Calu3 (cell line): ENCODE measurements at regions not wholly inside any gene's neighbourhood (a gene's known extent, or its start where the extent isn't known, plus 50 kb on each side); places are given as distances from the start of the nearest gene placed in this dataset.
"Not testable (repeated sequence)": the region's sequence is repeated elsewhere in the genome, so short reads cannot be mapped to it uniquely, and the experiment has no call there.

Experiments
- BruUV-seq: library from RNA; stranded (reverse); fragments of 400-500 nt; replicated peaks from 2 replicates; lab custom pipeline; 2021; lab: Mats Ljungman, UMichigan
- CTCF ChIA-PET: fragments of 300-600 bp; sonication (Branson Sonifier 250); formaldehyde crosslinking; loops from one replicate; lab custom pipeline; 2022; ENCODE audit warnings: antibody characterized with exemption; lab: Charles Lee
- DNase-seq: peaks from one replicate; pipeline ENCODE4 v3.0.0; 2022
- H3K27ac Mint-ChIP-seq: one replicate; pipeline ENCODE4 v1.8.0; 2022; ENCODE audit warnings: mixed read lengths; ENCODE audit not compliant: unreplicated experiment
- H3K27me3 Mint-ChIP-seq: one replicate; pipeline ENCODE4 v1.8.0; 2022; ENCODE audit warnings: mixed read lengths; ENCODE audit not compliant: unreplicated experiment
- H3K36me3 Mint-ChIP-seq: one replicate; pipeline ENCODE4 v1.8.0; 2022; ENCODE audit warnings: mild to moderate bottlenecking, moderate library complexity, mixed read lengths; ENCODE audit not compliant: insufficient read depth, unreplicated experiment
- H3K4me1 Mint-ChIP-seq: one replicate; pipeline ENCODE4 v1.8.0; 2022; ENCODE audit warnings: mild to moderate bottlenecking, low read depth, mixed read lengths; ENCODE audit not compliant: unreplicated experiment
- H3K4me3 Mint-ChIP-seq: one replicate; pipeline ENCODE4 v1.8.0; 2022; ENCODE audit warnings: mild to moderate bottlenecking, low read depth, moderate library complexity, mixed read lengths; ENCODE audit not compliant: unreplicated experiment
- H3K9me3 Mint-ChIP-seq: one replicate; pipeline ENCODE4 v1.8.0; 2022; ENCODE audit warnings: low read depth, mixed read lengths; ENCODE audit not compliant: unreplicated experiment
- intact Hi-C: fragments of 100-400 bp; cut with micrococcal nuclease; formaldehyde crosslinking; loops from one replicate; pipeline ENCODE4 v1.10.0; 2022; ENCODE audit not compliant: unreplicated experiment
- TF ChIP-seq, protein P1 (sequence below): fragments of 200-600 bp; IDR thresholded peaks from one replicate; pipeline ENCODE4 v1.8.0; 2022; ENCODE audit warnings: antibody characterized with exemption; ENCODE audit not compliant: unreplicated experiment

DNA sequence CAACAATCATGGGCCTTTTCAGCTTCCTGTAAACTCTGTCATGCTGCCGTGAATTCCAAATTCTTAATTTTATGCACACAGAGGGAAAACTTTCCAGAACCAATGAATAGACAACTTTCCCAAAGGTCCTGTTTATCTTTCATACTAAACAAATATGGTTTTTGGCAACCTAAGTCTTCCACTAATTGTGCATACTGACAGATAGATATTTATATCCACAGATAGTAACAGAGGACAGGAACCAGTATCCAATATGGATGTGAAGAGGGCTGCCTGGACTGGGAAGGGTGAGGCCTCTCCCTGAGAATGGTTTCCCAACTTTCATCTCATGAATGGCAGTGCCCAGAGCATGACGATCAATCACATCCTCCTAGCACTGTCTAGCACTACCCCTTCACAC, 80.4 kb downstream of the MRPL57 start:
- no peak overlapping the region for H3K27ac Mint-ChIP-seq
- TF ChIP-seq, protein P1, sequence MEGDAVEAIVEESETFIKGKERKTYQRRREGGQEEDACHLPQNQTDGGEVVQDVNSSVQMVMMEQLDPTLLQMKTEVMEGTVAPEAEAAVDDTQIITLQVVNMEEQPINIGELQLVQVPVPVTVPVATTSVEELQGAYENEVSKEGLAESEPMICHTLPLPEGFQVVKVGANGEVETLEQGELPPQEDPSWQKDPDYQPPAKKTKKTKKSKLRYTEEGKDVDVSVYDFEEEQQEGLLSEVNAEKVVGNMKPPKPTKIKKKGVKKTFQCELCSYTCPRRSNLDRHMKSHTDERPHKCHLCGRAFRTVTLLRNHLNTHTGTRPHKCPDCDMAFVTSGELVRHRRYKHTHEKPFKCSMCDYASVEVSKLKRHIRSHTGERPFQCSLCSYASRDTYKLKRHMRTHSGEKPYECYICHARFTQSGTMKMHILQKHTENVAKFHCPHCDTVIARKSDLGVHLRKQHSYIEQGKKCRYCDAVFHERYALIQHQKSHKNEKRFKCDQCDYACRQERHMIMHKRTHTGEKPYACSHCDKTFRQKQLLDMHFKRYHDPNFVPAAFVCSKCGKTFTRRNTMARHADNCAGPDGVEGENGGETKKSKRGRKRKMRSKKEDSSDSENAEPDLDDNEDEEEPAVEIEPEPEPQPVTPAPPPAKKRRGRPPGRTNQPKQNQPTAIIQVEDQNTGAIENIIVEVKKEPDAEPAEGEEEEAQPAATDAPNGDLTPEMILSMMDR: no peak
- intact Hi-C loops: no loop called here
- H3K4me1 Mint-ChIP-seq: no peaks in the 10 kb centered on the region
- H3K4me3 Mint-ChIP-seq: no peak overlapping the region
- no TSS peak for BruUV-seq
- CTCF ChIA-PET: no interaction called here
- H3K27me3 Mint-ChIP-seq: peaks cover 13% of the 10 kb centered on the region
- DNase-seq: no peak
- H3K36me3 Mint-ChIP-seq: no peaks in the 10 kb centered on the region
- H3K9me3 Mint-ChIP-seq: no peaks in the 10 kb centered on the region

DNA sequence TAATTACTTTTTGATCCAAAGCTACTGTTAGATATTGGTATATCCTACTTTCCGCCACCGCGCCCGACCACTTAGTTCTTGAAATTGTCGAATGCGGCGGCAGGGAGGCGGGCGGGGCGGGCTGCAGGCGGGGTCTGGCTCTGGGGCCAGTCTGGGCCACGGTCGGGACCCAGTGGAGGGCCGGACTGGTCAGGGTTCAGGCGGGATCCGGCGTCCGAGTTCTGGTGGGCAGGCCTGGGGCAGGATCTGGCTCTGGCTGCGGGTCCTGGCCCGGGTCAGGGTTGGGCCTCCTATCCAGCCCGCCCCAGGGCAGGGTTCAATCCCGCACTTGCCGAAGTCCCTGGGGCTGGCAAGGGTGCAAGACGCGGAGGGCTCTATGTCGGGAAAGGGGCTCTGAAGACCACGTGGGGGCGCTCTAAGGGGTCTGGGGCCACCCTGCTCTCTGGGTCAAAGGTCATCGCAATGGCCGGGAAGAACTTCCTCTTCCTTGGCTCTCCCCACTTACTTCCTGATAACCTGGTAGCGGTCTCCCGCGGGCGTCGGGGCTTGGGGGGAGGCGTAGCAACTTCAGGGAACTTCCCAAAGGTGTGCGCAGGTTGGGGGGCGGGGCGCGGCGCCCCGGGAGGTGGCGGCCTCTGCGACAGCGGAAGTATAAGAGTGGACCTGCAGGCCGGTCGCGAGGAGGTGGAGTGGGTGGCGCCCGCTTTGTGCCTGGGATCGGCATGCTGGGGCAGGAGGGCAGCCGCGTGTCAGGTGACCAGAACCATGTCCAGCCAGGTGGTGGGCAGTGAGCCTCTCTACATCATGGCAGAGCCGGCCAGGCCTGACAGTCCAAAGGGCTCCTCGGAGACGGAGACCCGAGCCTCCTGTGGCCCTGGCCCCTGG, 83.4 kb downstream of the MRPL57 start:
- Mint-ChIP-seq H3K4me3 (no peak overlapping the region), H3K9me3 (no peaks in the 10 kb centered on the region), H3K4me1 (no peaks in the 10 kb centered on the region), H3K27me3 (no peaks in the 10 kb centered on the region), H3K27ac (no peak overlapping the region), H3K36me3 (no peaks in the 10 kb centered on the region)
- CTCF ChIA-PET: no interaction called here
- TF ChIP-seq, protein P1: no peak
- intact Hi-C loops: no loop called here
- BruUV-seq: no TSS peak
- no peak for DNase-seq

DNA sequence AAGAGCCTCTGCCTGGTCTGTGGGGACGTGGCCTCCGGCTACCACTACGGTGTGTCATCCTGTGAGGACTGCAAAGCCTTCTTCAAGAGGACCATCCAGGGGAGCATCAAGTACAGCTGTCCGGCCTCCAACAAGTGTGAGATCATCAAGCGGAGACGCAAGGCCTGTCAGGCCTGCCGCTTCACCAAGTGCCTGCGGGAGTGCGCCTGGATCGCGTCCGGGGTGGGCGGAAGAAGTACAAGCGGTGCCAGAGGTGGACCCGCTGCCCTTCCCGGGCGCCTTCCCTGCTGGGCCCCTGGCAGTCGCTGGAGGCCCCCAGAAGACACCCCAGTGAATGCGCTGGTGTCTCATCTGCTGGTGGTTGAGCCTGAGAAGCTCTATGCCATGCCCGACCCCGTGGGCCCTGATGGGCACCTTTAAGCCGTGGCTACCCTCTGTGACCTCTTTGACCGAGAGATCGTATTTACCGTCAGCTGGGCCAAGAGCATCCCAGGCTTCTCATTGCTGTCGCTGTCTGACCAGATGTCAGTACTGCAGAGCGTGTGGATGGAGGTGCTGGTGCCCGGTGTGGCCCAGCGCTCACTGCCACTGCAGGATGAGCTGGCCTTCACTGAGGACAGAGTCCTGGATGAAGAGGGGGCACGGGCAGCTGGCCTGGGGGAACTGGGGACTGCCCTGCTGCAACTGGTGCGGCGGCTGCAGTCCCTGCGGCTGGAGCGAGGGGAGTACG, 84.3 kb downstream of the MRPL57 start:
- intact Hi-C loops, H3K36me3 Mint-ChIP-seq, H3K27me3 Mint-ChIP-seq, H3K9me3 Mint-ChIP-seq, H3K27ac Mint-ChIP-seq, BruUV-seq, H3K4me3 Mint-ChIP-seq, DNase-seq, CTCF ChIA-PET, H3K4me1 Mint-ChIP-seq: not testable (repeated sequence)

DNA sequence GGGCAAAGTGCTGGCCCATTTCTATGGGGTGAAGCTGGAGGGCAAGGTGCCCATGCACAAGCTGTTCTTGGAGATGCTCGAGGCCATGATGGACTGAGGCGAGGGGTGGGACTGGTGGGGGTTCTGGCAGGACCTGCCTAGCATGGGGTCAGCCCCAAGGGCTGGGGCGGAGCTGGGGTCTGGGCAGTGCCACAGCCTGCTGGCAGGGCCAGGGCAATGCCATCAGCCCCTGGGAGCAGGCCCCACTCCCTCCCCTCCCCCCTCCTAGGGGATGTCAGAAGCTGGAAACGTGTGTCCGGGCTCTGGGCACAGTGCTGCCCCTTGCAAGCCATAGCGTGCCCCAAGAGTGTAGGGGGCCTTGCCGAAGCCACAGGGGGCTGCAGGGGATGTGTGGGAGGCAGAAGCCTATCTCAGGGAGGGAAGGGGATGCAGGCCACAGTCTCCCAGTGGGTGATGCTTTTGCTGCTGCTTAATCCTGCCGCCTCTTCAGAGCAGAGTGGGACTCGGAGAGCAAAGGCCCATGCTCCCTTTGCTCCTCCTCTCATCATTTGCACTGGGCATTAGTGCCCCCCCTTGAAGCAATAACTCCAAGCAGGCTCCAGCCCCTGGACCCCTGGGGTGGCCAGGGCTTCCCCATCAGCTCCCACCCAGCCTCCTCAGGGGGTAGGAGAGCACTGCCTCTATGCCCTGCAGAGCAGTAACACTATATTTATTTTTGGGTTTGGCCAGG, 85.2 kb downstream of the MRPL57 start:
- BruUV-seq, H3K27ac Mint-ChIP-seq, H3K36me3 Mint-ChIP-seq, intact Hi-C loops, H3K27me3 Mint-ChIP-seq, CTCF ChIA-PET, H3K9me3 Mint-ChIP-seq, H3K4me3 Mint-ChIP-seq, H3K4me1 Mint-ChIP-seq, DNase-seq: not testable (repeated sequence)

DNA sequence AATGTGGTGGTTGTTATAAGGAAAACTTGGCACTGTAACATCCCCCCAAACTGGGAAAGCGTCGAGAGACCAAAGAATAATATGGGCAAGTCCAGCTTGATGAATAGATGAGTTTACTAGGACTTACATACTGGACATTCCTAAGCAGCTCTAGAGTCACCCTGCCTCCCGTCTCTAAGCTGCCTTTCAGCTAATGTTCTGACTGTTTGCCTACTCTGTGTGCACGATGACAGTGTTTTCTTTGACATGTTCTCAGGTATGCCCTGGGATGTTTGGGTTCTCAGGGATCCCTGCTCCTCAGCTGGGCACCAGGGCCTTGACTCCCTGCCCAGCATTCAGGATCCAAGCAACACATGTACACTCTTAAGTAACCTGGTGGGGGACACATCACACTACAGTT, 87.5 kb downstream of the MRPL57 start:
- CTCF ChIA-PET, intact Hi-C loops, H3K9me3 Mint-ChIP-seq, BruUV-seq, H3K36me3 Mint-ChIP-seq, H3K27ac Mint-ChIP-seq, H3K4me3 Mint-ChIP-seq, DNase-seq, H3K27me3 Mint-ChIP-seq, H3K4me1 Mint-ChIP-seq: not testable (repeated sequence)

DNA sequence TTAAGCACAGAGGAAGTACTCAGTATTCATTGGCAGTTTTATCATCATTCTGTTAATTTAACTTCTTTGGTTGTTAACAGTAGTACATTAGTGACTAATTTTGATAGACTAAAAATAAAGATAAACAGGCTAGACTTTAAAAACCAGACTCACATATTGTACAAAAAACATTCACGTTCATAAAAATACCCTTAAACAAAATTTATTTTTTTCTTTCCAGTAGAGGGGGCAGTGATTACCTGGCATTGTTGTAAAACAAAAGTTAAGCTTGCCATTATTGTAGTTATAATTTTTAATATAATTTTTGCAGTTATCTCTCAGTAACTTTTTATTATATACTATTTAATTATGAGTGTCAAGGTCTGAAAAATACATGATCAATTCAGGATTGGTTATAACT, 92.0 kb downstream of the MRPL57 start:
- H3K27me3 Mint-ChIP-seq, BruUV-seq, H3K9me3 Mint-ChIP-seq, H3K27ac Mint-ChIP-seq, DNase-seq, CTCF ChIA-PET, H3K4me1 Mint-ChIP-seq, H3K36me3 Mint-ChIP-seq, intact Hi-C loops, H3K4me3 Mint-ChIP-seq: not testable (repeated sequence)

DNA sequence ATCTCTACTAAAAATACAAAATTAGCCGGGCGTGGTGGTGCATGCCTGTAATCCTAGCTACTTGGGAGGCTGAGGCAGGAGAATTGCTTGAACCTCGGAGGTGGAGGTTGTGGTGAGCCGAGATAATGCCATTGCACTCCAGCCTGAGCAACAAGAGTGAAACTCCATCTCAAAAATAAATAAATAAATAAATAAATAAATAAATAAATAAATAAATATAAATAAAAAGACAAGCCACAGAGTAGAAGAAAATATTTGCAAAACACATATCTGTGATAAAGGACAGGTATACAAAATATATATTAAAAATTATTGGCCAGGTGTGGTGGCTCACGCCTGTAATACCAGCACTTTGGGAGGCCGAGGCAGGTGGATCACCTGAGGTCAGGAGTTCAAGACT, 96.0 kb downstream of the MRPL57 start:
- H3K9me3 Mint-ChIP-seq, H3K36me3 Mint-ChIP-seq, BruUV-seq, H3K4me1 Mint-ChIP-seq, intact Hi-C loops, H3K27ac Mint-ChIP-seq, CTCF ChIA-PET, H3K4me3 Mint-ChIP-seq, DNase-seq, H3K27me3 Mint-ChIP-seq: not testable (repeated sequence)

DNA sequence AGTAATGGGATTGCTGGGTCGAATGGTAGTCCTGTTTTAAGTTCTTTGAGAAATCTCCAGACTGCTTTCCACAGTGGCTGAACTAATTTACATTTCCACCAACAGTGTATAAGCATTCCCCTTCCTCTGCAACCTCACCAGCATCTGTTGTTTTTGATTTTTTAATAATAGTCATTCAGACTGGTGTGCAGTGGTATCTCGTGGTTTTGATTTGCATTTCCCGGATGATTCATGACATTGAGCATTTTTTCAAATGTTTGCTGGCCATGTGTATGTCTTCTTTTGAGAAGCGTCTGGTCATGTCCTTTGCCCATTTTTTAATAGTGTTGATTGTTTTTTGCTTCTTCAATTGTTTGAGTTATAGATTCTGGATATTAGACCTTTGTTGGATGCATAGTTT, 98.0 kb downstream of the MRPL57 start:
- H3K9me3 Mint-ChIP-seq, intact Hi-C loops, CTCF ChIA-PET, DNase-seq, H3K36me3 Mint-ChIP-seq, H3K27ac Mint-ChIP-seq, BruUV-seq, H3K27me3 Mint-ChIP-seq, H3K4me1 Mint-ChIP-seq, H3K4me3 Mint-ChIP-seq: not testable (repeated sequence)
